Retinal pigment epithelial cell (primary cell): ENCODE measurements at regions not wholly inside any gene's neighbourhood (a gene's known extent, or its start where the extent isn't known, plus 50 kb on each side); places are given as distances from the start of the nearest gene placed in this dataset.

Experiments
- DNase-seq: peaks from one replicate; pipeline ENCODE4 v3.0.0-alpha.2; 2010; ENCODE audit warnings: low read depth
- H3K4me3 ChIP-seq: 2 replicates; pipeline ENCODE4 v1.5.1; 2011; ENCODE audit warnings: mild to moderate bottlenecking, low read length, control low read depth, moderate library complexity
- TF ChIP-seq, protein P1 (sequence below): conservative IDR thresholded peaks from 2 replicates; pipeline ENCODE4 v1.5.1; 2011; ENCODE audit warnings: low read depth, low read length, control low read depth, inconsistent platforms

DNA sequence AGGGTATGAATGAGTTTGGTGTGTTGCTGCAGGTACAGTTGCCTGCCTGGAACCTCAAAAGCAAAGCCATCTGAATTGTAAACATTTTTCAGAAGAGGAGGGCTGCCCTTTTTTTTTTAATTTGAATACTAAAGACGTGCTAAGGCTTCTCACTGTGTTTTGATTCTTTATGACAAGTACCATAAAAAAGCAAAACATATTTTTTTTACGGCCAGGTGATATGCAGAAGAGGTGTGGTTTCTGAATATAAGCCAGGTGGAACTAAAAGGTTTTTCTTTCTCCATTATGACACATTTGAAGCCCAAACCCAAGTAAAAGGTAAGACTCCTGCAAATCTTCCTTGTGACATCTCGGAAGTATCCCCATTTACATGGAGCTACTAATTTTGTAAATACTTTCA is 246.3 kb downstream of the IRS1 start:
- H3K4me3 ChIP-seq = no peak overlapping the region
- TF ChIP-seq, protein P1, sequence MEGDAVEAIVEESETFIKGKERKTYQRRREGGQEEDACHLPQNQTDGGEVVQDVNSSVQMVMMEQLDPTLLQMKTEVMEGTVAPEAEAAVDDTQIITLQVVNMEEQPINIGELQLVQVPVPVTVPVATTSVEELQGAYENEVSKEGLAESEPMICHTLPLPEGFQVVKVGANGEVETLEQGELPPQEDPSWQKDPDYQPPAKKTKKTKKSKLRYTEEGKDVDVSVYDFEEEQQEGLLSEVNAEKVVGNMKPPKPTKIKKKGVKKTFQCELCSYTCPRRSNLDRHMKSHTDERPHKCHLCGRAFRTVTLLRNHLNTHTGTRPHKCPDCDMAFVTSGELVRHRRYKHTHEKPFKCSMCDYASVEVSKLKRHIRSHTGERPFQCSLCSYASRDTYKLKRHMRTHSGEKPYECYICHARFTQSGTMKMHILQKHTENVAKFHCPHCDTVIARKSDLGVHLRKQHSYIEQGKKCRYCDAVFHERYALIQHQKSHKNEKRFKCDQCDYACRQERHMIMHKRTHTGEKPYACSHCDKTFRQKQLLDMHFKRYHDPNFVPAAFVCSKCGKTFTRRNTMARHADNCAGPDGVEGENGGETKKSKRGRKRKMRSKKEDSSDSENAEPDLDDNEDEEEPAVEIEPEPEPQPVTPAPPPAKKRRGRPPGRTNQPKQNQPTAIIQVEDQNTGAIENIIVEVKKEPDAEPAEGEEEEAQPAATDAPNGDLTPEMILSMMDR = no peak
- no peak for DNase-seq

DNA sequence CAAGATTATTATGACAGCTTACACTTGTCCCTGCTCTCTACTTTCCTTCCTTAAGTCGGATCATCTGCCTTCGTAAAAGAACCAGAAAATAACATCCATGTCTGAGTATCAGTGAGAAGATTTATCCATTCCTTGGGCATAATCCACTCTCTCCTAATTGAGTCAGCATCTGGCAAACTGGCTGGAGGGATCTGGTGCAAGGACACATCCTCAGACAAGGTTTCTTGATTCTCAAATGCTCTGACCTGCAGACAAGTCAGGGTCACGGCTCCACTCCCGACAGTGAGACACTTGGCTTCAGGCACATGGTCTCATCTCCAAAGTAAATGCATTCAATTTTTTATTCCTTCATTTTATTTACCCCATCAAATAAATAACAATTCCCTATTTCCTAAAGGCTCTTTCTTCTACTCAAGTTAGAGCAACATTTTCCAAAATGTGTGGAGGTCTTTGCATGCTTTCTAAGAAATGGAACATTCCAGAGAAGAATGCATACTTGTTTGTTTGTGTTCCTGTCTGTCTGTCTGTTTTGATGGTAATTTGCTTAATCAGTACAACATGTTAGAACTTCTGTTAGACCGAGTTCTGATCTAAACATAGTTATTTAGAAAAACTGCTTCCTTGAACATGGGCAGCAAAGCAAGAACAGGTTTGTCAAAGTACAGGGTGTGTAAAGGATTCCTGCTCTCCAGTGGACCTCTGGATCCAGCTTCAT is 246.9 kb downstream of the IRS1 start:
- TF ChIP-seq, protein P1 = no peak
- DNase-seq = no peak
- no peak overlapping the region for H3K4me3 ChIP-seq

DNA sequence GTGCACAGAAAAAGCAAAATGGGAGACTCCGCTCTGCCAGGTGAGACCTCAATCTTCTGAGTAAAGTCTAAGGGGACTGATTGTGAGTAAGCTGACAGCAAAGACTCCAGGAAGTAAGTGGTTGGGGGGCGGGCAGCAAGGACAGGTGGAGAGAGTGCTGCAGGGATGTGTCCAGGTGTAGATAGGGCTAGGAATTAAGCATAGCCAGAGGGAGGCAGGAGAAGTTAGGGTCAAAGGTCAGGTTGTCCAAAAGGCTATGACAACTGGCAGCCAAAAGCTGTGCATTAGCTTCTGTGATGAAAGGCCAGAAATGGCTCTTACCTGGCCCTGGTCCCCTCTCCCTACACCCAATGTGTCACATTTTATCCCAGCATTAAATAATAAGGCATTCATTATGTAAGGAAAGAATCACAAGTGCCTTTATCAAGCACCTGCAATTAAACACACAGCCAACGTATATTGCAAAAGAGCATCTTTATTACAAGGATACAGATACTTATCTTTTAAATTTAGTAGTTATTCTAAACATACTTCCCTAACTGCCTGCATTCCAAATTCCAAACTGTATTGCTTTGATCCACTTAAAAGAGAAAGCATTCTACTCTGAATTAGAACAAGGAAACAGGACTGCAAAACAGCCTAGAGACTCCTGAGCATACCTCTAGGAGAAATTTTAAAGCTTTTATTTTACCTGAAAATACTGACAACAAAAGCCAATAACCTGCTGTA is 247.9 kb downstream of the IRS1 start:
- H3K4me3 ChIP-seq = no peak overlapping the region
- TF ChIP-seq, protein P1 = no peak
- DNase-seq = no peak

DNA sequence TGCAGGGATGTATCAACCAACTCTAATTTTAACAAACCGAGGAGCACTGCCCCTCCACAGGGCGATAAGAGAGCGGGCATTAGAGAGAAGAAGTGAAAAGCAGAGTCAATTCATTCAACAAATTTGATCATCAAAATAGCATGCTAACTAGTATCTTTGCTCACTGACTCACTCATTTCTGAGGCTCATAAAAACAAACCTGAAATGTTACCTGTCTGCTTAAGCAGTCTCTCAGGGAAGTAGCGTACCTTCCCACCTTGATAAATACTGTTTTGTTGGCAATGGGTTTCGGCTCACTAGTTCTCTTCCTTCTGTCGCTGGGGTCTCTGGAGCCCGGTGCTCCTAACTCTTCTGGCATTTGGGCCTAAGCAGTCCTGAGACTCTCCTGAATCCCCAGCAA is 248.8 kb downstream of the IRS1 start:
- no peak overlapping the region for H3K4me3 ChIP-seq
- TF ChIP-seq, protein P1 = no peak
- DNase-seq = no peak

DNA sequence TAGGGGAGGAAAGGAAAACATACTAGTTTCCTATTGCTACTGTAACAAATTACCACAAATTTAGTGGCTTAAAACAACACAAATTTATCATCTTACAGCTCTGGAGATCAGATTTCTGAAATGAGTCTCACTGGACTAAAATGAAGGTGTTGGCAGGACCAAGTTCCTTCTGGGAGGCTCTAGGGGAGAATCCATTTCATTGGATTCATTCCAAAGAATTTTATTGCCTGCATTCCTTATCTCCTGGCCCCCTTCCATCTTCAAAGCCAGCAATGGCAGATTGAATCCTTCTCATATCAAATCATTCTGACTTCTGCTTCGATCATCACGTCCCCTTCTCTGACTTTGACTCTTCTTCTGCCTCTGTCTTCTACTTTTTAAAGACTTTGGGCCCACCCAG is 250.9 kb downstream of the IRS1 start:
- TF ChIP-seq, protein P1 = no peak
- H3K4me3 ChIP-seq = no peak overlapping the region
- no peak for DNase-seq

DNA sequence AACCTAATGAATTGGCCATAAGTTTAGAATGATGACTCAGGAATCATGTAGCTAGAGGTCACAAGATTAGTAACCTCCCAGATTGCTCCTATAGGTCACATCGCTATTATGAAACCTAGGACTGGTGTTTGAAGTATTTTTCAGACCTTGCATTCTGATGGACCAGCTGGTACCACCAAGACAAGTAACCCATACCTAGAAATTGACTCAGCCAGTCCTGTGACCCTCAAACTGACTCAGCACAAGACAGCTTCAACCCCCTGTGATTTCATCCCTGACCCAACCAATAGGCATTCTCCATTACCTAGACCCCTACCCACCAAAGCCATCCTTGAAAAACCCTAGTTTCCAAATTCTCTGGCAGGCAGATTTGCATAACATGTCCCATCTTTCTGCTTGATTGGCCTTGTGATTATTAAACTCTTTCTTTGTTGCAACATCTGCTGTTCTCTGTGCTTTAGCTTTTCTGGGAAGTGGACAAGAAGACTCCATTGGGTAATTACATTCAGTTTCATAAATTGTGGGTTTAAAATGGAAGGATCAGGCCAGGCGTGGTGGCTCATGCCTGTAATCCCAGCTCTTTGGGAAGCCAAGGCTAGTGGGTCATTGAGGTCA is 254.9 kb downstream of the IRS1 start:
- TF ChIP-seq, protein P1 = no peak
- no peak overlapping the region for H3K4me3 ChIP-seq
- DNase-seq = no peak
